ENCODE measurements at regions not wholly inside any gene's neighbourhood (a gene's known extent, or its start where the extent isn't known, plus 50 kb on each side); places are given as distances from the start of the nearest gene placed in this dataset.
"Not testable (repeated sequence)": the region's sequence is repeated elsewhere in the genome, so short reads cannot be mapped to it uniquely, and the experiment has no call there.

DNA sequence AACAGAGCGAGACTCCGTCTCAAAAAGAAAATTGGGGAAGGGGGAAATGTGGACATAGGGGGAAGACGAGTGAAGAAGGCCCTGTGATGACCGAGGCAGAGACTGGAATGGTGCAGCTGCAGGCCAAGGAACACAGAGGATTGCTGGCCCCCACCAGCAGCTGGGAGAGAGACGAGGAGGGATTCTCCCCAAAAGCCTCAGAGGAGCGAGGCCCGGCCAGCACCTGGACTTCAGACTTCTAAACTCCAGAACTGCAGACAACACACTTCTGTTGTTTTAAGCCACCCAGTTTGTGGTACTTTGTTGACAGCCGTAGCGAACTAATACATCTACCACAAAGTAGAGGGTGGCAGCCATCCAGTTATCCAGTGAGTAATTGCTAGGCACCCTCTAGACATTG lies 124.6 kb downstream of the ATPSCKMT start:
- DNase-seq = no peak

DNA sequence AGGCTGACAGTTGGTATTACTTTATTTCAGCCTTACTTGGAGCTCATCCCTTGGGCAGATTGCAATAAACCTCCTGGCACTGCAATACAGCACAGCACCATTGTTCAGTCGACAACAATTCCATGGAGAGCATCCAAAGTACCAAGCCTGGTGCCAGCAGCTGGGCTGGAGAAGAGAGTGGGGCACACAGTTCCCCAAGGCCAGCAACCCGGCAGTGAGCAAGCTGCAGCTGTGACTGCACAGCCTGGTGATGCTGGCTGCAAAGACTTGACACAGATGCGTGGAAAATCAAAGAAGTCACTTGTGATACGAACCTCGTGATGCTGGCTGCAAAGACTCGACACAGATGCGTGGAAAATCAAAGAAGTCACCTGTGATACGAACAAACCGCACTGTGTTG lies 125.4 kb downstream of the ATPSCKMT start:
- no peak for DNase-seq

DNA sequence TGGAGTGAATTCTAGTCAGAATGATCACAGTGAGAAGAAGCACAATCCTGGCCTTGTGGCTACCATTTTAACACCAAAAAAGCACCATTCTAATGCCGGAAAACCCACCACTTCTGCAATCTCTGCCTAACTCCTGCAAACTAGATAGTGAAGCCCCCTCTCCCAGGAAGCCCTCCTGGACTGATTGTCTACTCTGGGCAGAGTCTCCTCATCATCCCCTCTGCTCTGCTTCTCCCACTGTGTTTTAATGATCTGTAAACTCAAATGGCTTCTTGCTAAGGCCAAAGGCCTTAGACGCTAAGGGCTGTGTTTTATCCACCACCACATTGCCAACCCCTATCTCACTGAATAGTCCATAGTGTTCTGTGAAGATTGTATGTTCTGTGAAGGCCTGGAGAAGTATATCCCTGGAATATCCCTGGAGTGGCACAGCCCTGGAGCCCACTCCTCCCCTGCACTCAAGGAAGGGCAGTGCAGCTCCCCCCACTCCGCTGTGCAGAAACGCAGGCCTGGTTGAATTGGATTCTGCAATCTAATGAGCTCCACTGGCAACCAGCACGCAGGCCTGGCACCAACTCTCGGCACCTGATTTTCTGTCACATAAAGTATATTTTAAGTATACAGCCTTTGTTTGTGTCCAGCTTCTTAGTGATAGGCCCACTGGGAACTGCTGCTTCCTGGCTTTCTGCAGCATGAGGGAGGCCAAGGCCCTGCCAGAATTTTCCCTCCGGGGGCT lies 126.3 kb downstream of the ATPSCKMT start:
- DNase-seq = no peak

DNA sequence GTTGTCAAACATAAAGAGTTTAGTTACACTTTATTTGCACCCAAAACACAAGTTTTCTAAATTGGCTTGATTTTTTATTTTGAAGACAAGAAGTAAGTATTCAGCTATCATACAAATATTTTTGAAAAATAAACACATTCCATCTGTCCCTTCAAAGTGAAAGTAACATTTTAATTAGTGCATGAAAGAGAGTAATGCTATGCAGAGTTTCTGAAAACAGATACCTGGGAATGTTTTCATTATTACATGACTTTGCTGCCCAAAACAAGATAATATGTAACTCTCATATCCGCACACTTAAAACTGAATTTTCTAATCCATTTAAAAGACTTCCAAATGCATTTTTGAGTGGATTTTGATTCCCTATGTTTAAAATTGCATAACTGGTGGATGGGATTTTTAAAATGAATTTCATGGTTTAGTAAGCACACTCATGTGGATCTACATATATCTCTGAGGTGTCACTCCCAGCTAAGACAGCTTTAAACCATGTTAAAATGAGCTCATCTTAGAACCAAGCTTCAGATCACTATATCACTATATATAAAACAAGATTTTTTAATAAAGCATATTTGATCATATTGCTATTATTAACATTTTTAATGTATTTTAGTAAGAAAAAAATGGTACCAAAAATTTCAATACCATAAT lies 127.5 kb downstream of the ATPSCKMT start:
- no peak for DNase-seq

DNA sequence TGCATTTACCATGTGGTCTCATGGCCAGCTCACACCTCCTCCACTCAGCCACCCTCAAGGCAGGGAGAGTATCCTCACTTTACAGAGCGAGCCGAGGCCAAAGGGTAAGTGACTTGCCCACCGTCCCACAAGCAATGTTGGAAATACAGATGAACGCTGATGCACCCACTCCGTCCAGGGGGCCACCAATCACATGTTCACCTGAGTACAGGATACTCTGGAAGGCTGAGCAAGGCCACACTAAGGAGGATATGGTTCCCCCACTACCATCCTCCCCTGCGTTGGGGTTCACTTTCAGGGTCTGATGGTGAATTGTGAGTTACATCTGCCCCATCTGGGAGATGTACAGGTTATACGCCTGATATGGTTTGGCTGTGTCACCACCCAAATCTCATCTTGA lies 128.8 kb downstream of the ATPSCKMT start:
- DNase-seq = no peak

DNA sequence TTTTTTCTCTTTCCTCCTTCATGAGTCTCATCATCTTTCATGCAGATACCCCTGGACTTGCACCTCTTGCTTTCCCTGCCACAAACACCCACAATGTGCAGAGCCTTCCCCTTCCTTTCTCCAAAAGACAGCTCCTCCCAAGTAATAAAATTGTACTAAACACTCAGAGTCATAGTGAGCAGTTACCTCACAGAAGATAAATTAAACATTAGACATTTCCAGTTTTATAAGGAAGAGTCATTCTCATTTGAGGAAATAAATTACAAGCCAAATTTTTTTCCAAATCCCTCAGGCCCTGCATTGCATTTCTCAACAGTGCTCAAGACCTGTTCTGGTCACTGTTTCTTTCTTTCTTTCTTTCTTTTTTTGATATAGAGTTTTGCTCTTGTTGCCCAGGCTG lies 131.5 kb downstream of the ATPSCKMT start:
- no peak for DNase-seq

DNA sequence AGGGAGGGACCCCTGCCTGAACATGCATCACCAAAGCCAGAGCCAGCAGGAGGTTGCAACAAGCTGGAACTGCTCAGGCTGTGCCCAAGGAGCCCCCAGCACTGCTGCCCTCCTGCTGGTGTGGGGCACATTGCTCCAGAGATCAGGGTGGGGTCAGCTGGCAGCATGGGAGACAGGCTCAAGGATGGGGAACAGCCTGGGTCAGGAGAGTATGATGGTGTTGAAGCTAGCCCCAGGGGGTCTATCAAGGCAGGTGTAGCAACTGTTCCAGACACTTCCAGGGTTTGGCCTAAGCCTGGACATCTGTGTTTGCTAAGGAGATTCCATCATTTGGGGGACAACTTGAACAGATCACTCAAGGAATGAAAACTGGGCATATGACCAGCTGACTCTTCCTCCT lies 133.1 kb downstream of the ATPSCKMT start:
- no peak for DNase-seq

DNA sequence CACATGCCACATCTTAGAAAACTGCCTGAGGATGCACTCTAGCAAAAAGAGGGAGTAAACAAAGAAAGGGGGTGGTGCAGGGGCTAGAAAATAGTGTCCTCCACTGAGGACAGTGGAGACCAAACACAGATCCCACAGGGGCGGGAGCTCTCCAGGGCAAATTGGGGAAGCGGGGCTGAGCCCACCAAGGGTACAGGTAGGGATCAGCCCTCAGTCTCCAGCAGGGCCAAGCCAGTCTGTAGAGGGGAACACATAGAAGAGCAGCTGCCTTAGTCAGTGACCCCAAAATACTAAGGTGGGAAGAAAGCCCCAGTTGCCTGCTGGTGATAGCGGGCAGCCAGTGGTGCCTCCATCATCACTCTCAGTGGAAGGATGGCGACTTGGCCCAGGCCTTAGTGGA lies 134.0 kb downstream of the ATPSCKMT start:
- no peak for DNase-seq

DNA sequence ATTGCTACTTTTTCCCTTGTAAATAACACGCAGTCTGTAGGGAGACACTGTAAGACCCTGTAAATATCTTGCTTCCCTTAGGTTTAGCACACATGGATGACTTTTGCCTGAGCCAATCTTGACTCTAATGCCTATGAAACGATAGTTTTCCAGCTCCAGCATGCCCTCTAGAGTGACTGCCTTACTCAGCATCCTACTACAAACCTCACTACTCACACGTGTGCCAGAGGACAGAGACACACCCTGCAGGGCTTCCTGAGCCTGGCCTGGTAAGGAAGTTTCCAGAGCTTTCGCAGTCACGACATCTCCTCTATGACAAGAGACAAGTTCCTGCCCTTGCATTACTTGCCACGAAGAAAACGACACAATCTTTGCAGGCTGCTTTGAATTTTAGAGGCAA lies 138.1 kb downstream of the ATPSCKMT start:
- DNase-seq = peak in 1 of 2 donors; percentile 2

DNA sequence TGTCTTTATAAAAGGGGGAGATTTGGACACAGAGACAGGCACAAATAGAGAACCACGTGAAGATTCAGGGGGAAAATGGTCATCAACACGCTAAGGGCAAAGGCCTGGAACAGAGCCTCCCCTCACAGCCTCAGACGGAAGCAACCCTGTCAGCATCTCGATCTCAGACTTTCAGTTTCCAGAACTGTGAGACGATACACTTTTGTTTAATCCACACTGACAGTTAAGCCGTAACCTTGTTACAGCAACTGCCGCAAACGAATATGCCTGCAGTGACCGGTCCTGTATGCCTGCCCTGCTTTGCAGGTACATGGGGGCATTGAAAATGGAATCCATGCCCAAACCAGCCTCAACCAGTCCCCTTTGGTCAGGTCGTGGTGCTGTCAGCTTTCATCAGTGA lies 139.5 kb downstream of the ATPSCKMT start:
- DNase-seq = no peak

DNA sequence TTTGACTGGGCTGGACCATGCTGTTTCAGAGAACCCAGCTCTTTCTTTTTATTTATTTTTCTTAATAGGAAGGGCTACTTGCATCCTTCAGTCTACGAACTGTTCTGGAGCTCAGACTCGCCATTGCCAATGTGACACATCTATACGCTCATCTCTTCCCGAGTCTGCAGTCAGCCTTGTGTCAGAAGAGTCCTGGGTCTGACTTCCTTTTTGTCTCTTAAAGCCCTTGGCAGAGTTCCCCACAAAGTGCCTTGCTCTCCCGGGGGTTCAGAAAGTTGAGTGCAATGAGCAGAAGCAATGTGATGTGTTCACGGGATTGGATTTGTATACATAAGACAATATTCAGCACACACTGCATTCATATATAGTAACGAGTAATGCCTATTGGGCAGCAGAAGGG lies 140.4 kb downstream of the ATPSCKMT start:
- DNase-seq = no peak

DNA sequence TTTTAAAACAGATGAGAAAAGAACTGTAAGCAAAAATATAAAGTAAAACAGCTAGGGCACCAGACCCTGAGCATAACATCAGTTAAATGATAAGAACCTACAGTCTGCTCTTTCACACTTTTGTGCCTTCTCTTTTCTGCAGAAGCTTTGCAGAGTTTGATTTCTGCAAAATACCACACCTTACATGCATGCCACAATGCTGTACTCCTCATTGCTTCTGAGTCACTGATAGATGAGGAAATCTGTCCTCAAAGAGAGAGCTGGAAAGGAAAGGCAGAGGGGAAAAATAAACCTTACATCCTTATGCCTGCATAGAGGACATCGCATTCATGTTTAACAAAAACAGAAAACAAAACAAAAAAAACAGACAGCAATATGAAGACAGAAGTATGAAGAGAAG lies 142.9 kb downstream of the ATPSCKMT start:
- no peak for DNase-seq

DNA sequence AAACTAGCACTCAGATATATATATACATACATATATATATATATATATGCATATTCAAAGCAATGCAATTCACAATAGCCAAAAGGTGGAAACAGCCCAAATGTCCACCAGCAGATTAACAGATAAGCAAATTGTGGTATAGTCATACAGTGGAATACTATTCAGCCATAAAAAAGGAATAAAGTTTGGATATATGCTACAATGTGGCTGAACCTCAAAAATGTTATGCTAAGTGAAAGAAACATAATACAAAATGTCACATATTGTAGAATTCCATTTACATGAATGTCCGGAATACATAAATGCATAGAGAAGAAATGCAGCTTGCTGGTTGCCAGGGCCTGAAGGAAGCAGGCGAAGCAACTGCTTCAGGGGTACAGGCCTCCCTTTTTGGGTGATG lies 143.4 kb downstream of the ATPSCKMT start:
- no peak for DNase-seq

DNA sequence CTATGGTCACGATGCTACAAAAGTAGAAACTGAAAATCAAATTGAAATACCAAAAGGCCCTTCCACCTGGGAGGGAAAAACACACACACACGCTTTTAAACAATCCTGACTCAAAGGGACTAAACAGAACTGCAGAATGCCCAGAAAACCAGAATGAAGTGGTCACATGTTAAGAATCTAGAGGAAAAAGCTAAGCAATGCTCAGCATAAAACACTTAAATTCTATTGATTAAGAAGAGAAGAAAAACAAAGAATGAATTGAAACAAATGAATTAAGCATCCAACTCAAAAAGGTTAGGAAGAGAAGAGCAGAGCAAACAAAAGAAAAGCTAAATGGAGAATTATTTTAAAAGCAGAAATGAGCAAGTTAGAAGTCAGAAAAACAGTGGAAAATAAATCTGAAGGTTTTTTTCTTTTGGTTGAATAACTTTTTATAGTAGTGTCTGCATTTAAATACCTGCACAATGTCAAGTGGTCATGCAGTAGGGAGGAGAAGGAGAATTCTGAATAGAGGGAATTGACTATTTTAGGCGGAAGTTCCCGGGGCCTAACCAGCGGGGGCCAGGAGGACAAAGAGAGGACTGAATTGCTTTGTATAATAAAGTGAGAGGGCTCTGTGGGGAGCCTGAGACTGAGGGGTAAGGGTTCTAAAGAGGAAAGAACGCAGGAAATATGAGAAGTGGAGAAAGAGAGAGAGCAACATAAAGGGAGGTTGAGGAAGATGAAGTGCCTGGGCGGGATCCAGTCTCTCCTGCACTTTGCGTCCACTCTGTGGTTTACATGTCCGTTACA lies 146.8 kb downstream of the ATPSCKMT start:
- no peak for DNase-seq

DNA sequence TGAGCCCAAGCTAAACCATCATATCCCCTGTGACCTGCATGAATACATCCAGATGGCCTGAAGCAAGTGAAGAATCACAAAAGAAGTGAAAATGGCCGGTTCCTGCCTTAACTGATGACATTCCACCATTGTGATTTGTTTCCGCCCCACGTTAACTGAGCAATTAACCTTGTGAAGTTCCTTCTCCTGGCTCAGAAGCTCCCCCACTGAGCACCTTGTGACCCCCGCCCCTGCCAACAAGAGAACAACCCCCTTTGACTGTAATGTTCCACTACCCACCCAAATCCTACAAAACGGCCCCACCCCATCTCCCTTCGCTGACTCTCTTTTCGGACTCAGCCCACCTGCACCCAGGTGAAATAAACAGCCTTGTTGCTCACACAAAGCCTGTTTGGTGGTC lies 147.5 kb downstream of the ATPSCKMT start:
- not testable (repeated sequence) for DNase-seq

DNA sequence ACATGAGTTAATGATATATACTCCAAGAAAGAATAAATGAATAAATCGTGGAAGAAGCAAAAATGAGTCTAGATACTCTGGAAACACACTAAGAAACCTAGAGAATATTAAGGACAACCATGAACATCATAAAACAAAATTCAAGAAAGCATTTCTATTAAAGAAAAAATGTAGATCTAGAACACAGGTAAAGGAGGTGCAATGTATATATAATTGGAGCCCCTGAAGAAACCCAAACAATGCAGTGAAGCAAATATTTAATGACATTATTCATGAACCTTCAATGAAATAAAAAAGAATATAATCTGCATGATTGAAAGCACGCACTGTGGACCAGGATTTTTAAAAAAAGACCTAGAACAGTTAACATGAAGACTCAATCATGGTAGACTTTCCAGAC lies 150.1 kb downstream of the ATPSCKMT start:
- DNase-seq = no peak

DNA sequence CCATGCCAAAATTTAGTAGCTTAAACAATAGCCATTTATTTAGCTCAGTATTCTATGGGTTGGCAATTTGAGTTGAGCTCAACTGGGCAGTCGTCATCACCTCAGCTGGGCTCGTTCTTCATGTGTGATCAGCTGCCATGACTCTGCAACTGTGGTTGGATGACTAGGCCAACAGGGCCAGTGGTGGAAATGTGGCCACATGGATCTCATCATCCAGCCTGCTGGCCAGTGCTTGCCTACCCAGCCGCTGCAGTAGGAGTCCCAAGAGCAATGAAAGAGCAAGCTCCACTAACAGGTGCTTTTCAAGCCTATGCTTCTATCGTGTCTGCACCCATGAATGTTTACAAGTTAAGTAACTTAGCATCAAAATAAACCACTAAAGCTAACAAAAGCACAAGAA lies 158.0 kb downstream of the ATPSCKMT start:
- DNase-seq = no peak

DNA sequence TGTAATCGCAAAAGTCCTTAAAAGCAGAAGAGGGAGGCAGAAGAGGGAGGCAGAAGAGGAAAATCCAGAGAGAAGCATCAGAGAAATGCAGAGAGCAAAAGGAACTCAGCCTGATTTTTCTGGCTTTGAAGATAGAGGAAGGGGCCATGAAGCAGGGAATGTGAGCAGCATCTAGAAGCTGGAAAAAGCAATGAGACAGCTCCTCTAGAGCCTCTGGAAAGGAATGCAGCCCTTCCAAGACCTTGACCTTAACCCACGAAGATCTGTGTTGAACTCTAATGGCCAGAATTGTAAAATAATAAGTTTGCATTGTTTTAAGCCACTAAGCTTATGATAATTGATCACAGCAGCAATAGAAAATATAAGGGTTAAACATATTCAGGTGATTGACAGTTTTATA lies 159.6 kb downstream of the ATPSCKMT start:
- no peak for DNase-seq

DNA sequence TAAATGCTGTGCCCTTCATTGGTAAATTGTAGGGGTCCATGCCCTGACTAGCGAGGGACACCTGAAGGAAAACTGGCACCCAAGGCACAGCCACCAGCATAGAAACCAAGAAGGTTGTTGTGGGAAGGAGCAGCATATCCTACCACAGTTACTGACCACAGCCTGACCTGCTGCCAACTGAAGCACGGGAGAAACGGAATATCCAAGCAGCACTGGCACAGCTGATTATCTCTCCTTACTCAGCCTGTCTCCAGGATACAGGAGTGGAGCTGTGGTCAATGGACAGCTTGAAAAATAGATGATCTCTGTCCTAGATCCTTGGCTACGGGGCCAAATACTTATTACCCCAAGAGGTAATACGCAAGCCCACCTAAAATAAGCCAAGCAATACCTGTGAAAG lies 164.5 kb downstream of the ATPSCKMT start:
- no peak for DNase-seq

DNA sequence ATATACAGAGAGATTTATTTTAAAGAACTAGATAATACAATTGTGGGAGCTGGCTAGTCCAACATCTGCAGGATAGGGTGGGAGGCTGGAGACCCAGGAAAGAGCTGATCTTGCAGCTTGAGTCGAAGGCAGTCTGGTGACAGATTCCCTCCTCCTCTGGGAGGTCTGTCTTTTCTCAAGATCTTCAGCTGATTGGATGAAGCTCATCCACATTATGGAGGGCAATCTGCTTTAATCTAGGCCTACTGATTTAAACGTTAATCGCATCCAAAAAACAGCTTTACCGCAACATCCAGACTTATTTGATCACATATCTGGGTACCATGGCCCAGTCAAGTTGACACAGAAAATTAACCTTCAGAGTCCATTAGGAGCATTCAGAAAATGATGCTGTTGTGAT lies 168.1 kb downstream of the ATPSCKMT start:
- DNase-seq = no peak

DNA sequence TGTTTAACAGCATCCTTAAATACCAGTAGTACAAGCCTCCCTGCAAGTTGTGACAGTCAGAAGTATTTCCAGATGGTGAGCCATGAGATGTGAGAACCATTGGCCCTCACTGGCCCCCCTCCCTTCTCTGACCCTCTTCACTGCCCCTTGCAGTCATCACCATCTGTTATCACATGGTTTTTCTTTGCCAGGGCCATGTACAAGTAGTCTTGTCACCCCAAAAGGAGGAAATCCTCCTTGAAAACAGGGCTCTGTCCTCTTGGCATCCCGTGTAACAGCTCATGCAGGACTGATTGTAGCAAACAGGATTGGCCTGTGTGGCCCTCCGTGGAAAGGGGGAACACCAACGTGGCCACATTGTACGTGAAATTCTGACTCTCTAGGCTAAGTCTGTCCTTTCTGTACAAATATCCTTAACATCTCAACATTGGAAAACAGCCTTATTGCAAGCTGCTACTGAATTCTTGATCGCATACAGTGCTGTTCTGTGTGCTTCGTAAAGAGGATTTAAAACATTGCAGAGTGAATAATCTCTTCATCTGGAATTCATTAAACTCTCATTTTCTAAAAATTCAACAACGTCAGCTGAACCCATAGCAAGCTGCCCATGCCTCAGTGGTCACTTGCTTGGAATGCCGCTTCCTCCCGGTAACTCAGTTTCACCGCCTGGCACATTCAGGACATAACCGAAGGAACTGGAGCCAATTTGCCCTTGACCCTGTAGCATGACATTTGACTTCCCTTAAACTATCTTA lies 171.7 kb downstream of the ATPSCKMT start:
- DNase-seq = no peak

DNA sequence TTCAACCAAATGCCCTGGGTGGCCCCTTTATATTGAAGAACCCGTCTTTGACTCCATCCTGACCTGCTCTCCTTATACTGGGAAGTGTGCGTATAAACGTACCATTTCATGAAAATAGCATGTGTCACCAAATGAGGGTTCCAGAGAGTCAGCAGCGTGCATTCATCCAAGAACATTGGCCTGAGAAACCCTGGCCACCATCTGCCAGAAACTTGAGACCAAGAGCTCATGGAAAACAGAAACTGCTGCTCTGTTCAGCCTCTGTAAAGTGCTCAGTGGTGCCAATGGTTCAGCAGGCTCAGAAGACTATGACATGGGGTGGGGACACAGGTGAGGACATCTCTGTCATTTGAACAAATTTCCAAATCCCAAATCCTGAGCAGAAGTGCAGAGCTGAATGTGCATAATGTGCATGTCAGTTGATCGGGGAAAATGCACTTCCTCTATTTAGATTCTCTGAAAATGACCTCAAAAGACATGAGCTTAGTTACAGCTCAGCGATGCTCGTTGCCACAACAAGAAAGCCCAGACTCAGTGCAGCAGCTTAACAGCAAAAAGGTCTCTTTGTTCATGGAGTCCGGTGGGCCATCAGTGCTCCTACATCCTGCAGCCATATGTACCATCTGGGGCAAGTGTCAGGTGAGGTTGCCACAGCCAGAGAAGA lies 176.1 kb downstream of the ATPSCKMT start:
- DNase-seq = no peak

Measured in stimulated activated CD4-positive, alpha-beta T cell treated with anti-CD3 and anti-CD28 coated beads, Interleukin-2, amount 100 ng/mL, for 24 hours (primary cell).